GM19239 (cell line): ENCODE measurements at regions not wholly inside any gene's neighbourhood (a gene's known extent, or its start where the extent isn't known, plus 50 kb on each side); places are given as distances from the start of the nearest gene placed in this dataset.
A peak's percentile ranks its signal among the peaks of the same experiment; 100 is the strongest.

Experiments used
- DNase-seq: peaks from one replicate; pipeline ENCODE4 v3.0.0; 2011; ENCODE audit warnings: low spot score; ENCODE audit not compliant: insufficient read length
- FAIRE-seq: peaks from 2 replicates; lab custom pipeline; 2011; peaks lifted over from hg19 to GRCh38; lab: Jason Lieb, UNC

DNA sequence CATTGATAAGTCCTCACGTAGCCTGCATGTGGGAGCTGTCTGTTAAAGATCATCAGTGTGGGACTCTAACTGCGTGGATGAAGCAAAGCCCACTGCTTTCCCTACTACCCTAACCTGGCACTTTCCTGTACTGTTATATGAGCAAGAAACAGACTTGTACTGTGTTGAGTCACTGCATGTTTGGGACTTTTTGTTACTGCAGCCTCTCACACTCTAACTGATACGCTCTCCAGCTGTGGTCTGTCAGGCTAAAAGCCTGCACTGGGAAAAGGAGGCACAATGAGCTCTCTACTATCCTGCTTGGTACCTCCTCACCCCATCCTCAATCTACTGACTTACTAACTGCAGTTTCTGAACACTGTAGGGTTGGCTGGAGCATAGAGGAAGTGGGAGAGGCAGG, 93.7 kb upstream of the PLET1 start:
- FAIRE-seq (no peak), DNase-seq (no peak)

DNA sequence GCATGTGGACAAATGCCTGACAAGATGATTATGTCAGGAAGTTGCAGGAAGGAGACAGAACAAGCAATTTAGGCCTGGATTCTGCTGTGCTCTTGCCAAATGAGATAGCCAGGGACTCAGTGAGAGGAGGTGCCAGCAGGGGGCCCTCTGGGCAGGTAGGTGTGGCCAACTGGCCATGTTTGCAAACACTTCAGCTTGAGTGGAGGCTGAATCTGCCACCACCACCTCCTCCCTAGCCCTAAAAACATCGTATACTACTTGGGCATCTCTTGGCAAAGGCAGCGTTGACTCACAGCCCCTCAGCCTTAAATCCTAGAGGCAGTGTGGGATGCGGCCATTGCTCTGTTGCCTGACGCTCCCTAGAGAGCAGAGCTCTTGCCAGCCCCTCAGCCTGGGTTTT, 95.1 kb upstream of the PLET1 start:
- DNase-seq (no peak), FAIRE-seq (peak; percentile 18)

DNA sequence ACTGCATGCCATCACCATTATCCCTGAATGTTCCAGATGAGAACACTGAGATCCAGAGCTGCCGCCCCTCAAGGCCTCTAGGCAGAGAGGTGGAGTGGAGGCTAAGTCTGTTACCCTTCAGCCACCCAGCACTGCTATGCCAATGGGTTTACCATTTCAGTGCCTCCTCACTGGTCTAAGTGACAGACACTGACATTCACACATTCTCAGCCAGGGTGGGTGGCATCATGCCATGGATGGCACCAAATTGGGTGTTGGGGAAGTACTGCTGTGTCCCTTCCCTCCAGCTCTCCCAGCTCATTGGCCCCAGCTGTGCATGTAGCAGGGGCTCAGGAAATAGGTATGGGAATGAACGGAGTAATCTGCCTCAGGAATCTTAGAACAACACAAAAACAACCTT, 96.8 kb upstream of the PLET1 start:
- DNase-seq (no peak), FAIRE-seq (no peak)

DNA sequence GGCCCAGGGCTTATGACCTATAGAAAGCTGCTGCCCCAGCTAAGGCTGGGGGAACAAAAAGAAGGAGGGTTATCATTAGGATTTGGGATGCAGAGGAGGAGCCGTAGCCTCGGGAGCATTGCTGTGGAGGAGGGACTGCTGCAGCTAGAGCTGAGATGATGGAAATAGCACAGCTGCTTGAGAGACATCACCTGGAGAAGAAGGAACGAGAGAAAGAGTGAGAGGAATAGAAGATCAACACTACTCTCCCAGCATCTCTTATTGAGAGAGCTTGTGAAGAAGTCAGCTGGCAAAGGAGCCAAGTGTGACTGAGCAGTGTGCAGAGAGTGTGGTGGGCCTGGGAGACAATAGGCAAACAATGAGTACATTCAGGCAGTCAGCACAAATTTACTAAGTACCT, 100.7 kb upstream of the PLET1 start:
- DNase-seq, result no peak
- FAIRE-seq, result no peak

DNA sequence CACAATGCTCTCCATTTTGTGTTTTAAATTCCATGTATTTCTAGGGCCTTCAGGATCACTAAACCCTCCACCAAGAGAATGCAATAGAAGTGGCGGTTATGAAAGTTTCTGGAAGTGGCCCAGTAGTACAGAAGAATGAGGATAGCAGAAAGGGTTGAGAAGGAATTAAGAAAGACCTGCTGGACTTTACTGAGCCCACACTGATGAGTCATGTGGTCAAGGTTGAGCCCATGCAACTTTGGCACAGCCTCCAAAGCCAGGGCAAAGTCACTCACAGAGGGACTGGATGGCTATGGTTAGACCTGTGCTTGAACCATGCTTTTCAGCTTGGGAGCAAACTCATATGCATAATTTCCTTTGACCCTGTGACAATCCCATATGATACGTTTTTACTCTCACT, 102.9 kb upstream of the PLET1 start:
- FAIRE-seq (no peak), DNase-seq (no peak)

DNA sequence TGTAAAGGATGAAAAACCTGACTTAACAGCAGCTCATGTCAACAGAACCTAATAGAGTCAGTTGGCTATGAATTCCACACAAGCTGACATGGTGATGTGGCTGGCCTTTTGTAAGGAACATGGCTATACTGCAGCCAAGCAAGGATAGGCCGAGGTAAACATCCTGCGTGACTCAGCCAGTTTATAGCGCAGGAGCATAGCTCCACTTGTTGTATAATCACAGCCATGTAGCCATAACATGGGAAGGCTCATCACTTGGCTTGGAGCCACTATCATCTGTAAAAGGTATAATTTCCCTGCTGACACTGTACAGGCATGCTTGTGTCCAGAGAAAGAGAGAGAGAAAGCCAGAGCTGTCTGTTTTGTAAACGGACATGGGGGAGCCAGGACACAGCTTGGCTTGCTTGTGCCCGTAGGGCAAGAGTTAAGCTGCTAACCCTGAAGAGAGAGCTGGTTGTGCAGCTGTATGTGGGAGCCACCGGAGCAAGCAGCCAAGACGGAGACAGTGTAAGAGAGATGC, 104.4 kb upstream of the PLET1 start:
- no peak for DNase-seq
- FAIRE-seq, result no peak

DNA sequence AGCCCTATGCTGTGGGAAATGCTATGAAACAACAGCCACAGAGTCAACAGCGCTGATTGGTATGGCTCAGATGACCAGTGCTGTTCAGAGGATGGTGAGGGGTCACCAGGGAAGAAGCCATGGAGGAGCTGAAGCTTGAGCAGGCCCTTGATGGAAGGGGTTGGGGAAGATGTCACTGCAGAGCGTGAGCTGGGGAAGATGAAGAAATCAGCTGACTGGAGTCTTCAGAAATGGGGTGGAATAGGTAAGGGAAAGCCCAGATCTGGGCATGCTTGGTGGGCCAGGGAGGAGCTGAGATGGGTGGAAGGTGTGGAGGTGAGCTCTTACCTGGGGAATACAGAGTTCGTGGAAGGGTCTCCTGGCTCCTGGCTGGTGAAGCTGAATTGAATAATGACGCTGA, 105.4 kb upstream of the PLET1 start:
- FAIRE-seq (no peak), DNase-seq (no peak)

DNA sequence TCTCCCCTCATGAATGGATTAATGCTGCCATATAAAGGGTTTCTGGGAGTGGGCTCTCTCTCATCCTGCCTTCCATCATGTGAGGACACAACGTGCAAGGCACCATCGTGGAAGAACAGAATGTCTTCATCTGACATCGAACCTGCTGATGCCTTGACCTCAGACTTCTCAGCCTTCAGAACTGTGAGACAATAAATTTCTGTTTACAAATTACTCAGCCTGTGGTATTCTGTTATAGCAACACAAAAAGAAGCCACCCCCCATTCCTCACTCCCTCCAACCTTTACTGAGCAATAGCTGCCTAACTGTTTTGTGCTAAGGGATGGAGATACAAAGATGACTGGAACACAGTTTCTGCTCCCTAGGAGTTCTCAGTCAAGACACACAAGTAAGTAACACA, 106.1 kb upstream of the PLET1 start:
- DNase-seq, result no peak
- FAIRE-seq, result no peak

DNA sequence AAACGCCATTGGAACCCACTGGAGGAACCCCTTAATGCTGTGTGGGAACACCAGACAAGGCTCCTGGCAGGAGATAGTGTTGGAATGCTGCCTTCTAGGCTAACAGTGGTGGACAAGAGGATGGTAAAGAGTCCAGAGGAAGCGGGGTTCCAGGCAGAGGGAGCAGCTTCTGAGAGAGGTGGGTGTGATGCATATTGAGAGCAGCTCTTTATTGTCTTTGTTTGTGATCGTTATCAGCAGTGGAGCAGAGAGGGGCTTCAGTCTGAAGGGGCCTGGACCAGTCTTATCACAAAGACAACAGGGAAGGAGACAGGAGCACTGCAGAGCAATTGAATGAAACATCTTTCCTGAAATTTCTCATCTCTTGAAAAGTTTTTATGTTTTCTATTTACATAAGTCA, 106.8 kb upstream of the PLET1 start:
- FAIRE-seq (no peak), DNase-seq (no peak)

DNA sequence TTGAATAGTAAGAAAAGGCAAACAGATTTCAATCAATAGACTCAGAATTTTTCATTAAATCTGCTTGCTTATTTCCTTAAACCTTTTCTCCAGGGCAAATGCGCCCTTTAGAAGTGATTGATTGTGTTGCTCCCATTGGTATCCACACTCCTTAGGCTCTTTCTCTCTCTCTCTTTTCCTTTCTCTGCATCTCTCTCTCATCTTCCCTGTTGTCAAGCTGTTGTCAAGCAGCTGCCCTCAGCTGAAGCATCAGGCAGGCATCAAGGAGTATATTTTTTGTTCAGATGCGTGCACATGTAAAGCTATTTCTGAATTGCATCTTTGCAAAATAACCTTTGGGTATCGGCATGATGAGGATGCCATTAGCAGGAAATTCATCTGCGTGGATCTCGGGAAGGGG, 107.2 kb upstream of the PLET1 start:
- DNase-seq, result no peak

DNA sequence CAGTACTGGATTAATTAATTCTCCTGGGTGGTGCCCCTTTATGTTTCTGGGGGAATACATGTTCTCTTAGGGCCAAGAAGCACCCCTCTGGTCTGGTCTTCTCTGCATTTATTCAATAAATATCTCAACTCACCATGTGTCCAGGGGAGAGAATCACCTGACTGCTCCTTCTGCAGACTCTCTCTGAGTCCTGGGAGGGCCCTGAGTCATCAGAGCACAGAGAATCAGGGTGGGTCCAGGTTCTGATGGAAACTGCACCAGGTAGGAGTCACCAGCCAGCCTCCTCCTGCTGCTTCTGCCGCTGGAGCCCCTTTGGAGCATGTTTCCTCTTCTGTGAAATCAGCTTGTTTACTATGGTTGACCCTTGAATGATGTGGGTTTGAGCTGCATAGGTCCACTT, 107.7 kb upstream of the PLET1 start:
- FAIRE-seq (no peak), DNase-seq (no peak)

More for the DNA sequence above, 107.2 kb upstream of the PLET1 start:
- FAIRE-seq, result no peak

DNA sequence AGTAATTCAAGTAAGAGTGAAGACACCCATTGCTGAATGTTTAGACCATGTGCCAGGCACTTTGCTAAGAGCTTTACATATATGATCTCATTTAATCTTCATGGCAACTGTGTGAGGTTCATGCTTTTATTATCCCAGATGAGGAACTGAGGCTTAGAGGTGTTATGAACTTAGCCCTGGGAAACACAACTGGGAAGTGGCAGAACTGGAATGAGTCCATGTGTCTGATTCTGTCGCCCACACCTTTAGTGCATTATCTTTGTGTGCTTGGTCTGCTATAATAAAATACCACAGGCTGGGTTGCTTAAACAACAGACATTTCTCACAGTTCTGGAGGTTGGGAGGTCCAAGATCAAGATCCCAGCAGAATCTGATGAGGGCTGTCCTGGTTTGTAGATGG, 108.7 kb upstream of the PLET1 start:
- FAIRE-seq (no peak), DNase-seq (no peak)

DNA sequence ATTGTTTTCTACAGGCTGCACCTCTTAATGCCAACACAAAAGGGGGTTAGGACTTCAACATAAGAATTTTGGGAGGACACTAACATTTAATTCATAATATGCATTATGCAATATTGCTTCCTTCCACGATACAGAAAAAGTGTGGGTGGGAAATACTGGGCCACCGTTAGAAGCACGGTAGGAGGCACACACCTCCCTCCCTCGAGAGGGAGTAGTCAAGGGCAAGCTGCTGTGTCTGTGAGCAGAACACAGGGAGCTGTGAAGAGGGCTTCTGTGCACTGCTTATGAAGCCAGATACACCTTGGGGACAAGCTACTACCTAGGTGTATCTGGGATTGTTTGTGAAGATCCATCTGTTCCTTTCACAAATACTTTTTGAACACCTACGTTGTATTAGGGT, 109.3 kb upstream of the PLET1 start:
- FAIRE-seq (no peak), DNase-seq (no peak)

DNA sequence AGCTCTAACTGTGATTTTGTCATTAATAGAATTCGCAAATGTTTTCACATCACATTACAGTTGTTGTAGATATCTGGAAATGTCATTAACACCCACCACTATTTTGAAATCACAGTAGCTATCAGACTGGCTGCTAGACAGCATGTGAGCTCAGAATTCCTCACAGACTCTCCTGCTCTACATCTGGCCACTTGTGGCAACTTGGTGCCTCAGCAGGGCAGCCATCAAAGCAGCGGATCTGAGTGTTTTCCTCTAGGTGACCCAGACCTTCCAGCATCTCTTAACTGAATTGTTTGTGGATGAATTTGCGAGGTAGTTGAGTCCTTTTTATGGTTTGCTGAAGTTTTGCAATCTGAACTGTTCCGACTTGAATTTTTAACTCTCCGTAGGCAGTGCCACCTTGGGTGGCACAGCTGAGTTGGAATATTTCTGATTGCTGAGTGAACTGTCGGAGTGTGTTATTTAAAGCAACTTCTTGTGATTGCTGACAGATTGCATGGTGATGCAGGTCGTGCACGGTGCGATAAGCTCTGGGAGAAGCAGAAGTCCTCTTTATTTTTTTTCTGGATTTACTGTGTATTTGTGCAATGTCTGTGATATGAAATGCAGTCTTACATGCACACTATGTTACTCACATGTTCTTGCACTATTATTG, 114.0 kb upstream of the PLET1 start:
- DNase-seq (no peak), FAIRE-seq (no peak)

DNA sequence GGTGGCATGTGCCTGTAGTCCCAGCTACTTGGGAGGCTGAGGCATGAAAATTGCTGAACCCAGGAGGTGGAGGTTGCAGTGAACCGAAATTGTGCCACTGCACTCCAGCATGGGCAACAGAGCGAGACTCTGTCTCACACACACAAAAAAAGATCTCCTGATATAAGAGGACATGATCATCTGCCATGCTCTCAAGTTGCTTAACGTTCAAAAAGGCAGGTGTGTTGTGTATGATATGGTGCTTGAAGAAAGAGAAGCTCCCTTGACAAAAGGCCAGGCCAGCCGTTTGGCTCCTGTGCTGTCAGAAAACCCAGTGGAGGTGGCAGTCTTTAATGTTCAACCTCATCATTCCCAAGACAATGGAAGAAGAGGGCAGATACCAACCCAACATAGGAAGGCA, 117.3 kb upstream of the PLET1 start:
- no peak for FAIRE-seq
- DNase-seq, result no peak

DNA sequence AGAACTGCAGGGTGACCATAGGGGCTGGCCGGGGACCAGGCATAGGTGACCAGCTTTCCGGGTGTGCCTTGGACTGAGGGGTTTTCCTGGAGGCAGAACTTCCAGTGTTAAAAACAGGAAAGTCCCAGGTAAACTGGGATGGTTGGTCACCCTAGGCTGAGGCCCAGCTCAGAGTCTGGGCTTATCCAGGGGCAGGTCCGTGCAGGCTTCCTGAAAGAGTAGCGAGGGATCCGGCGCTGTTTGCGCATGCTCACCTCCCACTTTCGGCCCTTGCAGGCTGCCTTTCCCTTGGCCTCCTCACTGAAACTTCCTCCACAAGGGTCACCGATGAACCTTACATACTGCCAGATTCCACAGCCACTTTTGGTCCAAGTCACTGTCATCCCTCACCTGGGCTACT, 119.8 kb upstream of the PLET1 start:
- FAIRE-seq, result no peak
- no peak for DNase-seq

DNA sequence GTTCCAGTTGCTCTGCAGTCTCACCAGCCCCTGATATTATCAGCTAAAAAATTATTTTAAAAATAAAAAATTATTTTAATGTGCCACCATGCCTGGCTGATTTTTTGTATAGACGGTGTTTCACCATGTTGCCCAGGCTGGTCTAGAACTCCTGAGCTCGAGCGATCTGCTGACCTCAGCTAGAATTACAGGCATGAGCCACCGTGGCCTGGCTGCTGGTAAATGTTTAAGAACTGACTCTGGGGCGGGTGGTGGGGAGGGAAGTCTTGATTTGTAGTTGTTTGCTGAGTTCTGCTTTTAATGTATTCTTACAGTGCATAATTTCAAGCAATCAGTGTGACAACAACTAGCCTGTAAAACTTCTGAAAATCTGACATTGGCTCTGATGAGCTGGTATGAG, 120.9 kb upstream of the PLET1 start:
- no peak for FAIRE-seq

DNA sequence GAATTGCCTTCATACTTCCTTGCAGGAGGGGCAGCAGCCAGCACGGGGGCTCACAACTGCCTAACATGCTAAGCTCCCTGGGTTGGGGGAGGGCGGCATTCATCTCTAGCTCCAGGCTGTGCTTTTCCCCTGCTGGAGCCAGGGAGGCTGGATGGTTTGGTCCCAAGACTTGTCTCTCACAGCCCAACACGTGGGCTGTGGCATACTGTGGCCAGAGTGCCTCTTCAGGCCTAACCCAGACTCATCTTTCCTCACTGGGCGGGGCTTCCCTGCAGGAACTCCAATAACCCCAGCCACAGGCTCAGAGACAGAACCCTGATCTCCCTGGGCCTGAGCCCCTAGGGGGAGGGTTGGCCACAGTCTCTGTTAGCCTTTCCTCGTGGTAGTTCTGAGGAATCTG, 121.9 kb upstream of the PLET1 start:
- DNase-seq (no peak), FAIRE-seq (no peak)

More for the DNA sequence above, 120.9 kb upstream of the PLET1 start:
- DNase-seq, result no peak

DNA sequence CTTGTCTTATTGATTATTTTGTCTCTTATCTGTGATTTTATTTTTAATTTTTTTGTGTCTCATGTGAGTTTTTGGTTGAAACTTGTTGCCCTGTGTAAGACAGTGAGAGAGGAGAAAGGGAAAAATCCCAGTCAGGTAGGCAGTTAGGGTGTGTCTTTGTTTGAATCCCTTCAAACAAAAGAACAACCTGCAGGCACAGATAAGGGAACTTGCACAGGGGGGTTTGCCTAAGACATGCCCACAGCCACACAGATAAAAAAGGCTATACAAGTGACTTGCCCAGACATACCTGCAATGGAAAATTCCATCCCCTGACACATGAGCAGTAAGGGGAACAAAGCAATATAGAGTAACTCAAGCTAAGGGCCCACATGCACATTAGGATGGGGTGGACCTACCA, 127.8 kb upstream of the PLET1 start:
- no peak for FAIRE-seq
- no peak for DNase-seq

DNA sequence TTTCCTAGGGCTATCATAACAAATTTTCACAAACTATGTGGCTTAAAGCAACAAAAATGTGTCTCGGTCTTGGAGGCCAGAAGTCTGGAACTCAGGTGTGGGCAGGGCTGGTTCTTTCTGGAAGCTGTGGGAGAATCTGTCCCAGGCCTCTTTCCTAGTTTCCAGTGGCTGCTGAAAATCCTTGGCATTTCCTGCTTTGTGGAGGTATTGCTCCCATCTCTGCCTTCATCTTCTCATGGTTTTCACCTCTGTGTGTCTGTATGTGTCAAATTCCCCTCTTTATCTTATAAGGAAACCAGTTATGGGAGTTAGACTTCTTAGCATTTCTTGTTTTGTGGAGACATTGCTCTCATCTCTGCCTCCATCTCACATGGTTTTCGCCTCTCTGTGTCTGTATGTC, 130.4 kb upstream of the PLET1 start:
- FAIRE-seq (no peak), DNase-seq (no peak)

DNA sequence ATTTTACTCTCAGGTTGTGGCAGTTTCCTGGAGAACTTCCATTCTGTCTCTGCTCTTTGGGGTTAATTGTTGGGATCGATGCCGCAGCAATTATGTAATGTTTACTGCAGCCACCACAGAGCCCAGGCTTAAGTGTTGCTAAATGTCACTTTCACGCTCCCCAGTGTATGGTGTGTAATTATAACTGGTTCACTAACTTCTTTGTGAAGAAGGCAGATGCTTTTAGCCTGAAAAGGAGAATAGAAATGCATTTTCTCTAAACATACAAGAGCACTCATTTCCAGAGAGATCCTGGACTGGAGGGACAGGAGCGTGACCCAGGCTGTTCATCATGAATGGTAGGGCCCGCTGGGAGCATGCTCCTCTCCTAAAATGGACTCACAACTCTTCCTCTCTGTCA, 132.2 kb upstream of the PLET1 start:
- FAIRE-seq, result no peak
- DNase-seq, result no peak

DNA sequence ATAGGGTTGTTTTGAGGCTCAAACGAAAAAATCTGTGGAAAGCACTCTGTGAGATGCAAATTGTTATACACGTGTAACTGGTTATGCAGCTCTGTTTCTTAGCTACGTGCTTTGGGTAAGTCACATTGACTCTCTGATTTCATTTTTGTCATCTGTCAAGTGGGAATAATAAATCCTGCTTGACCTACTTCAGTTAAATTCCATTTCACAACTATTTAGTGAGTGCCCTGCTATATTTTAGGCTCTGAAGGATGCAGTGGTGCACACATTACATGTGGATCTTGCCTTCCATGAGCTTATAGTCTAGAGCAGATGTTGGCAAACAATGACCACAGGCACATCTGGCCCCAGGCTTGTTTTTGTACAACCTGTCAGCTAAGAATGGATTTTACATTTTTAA, 133.6 kb upstream of the PLET1 start:
- no peak for FAIRE-seq
- DNase-seq, result no peak

DNA sequence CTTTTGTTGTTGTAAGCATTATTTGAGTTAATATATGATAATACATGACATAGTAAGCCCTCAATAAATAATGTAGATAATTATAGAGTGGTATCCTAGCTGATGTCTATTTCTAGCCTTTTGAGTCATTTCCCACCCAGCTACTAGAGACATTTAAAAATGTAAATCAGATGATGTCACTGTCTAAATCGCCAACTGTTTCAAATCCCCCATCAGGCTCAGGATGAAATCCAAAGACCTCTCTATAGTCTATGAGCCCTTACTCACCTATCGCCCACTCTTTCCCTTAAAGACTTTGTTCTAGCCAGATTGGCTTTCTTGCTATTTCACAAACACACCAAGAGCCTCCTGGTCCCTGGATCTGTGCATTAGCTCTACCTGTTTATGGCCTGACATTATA, 135.4 kb upstream of the PLET1 start:
- FAIRE-seq, result no peak

More for the DNA sequence above, 135.4 kb upstream of the PLET1 start:
- no peak for DNase-seq
